ENCODE measurements at regions not wholly inside any gene's neighbourhood (a gene's known extent, or its start where the extent isn't known, plus 50 kb on each side); places are given as distances from the start of the nearest gene placed in this dataset.

DNA sequence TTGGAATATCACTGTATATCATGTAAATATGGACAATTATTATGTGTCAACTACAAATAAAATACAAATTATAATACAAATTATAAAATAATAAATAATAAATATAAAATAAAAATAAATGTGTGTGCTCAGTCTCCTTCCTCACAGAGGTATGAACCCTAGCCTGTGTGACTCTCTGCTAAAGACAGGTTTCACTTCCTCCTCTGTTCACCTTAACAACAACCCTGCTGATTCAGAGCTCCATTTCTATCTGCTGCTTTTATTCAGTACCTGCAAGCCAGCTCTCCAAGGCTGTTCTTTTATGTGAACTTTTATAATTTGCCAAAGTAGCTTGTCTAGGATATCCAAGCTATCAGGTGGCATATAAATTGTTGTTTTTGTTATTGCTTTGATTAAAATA, 610.7 kb upstream of the GRM7 start:
- H3K4me3 ChIP-seq (replicated peaks; ENCODE audit: low read depth, low read length) = no peak overlapping the region
- TF ChIP-seq, protein P1, sequence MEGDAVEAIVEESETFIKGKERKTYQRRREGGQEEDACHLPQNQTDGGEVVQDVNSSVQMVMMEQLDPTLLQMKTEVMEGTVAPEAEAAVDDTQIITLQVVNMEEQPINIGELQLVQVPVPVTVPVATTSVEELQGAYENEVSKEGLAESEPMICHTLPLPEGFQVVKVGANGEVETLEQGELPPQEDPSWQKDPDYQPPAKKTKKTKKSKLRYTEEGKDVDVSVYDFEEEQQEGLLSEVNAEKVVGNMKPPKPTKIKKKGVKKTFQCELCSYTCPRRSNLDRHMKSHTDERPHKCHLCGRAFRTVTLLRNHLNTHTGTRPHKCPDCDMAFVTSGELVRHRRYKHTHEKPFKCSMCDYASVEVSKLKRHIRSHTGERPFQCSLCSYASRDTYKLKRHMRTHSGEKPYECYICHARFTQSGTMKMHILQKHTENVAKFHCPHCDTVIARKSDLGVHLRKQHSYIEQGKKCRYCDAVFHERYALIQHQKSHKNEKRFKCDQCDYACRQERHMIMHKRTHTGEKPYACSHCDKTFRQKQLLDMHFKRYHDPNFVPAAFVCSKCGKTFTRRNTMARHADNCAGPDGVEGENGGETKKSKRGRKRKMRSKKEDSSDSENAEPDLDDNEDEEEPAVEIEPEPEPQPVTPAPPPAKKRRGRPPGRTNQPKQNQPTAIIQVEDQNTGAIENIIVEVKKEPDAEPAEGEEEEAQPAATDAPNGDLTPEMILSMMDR (IDR thresholded peaks at IDR 0.05; ENCODE audit: low read length, missing control alignments) = no peak
- DNase-seq (ENCODE audit: low read depth) = no peak

DNA sequence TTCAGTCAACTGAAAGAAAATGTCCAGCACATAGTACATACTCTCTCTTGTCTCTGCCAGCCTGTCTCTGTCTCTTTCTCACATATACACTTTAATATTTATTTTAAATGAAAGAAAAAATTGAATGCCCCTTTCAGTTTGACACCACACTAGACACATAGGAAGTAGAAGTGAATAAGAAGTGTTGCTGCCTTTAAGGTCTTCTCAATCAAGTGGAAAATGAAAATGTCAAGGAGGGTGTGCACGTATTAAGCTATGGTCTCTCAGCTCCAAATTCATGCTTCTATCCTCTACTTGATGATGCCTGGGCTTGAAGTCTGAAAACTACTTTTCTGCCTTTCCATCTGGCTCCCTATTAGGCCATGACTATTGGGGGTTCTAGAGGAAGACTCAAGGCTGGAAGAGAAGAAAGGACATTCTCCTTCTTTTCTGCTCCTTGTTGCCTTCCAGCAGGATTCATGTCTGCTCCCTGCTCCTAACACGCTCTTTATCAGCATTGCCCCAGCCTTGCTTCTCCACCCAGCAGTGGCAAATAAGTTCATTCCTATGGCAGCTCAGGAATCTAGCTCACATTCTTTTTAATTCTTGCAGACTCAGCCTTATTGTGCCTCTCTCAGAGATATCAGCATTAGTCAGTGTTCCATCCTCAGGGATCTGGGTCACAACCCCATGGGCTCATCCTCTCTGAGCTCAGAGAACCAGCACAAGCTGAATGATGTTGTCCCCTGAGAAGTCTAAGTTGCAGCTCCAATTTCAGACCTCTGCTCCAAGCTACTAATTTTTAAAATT, 609.1 kb upstream of the GRM7 start:
- no peak overlapping the region for H3K4me3 ChIP-seq (replicated peaks; ENCODE audit: low read depth, low read length)
- DNase-seq (ENCODE audit: low read depth) = no peak
- TF ChIP-seq, protein P1 (IDR thresholded peaks at IDR 0.05; ENCODE audit: low read length, missing control alignments) = no peak

DNA sequence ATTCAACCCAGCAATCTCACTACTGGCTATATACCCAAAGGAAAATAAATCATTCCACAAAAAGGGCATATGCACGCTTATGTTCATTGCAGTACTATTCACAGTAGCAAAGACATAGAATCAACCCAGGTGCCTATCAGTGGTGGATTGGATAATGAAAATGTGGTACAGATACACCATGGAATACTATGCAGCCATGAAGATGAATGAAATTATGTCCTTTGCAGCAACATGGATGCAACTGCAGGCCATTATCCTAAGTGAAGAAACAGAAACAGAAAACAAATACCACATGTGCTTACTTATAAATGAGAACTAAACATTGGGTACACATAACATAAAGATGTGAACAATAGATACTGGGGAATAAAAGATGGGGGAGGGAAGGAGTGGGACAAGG, 606.4 kb upstream of the GRM7 start:
- H3K4me3 ChIP-seq (replicated peaks; ENCODE audit: low read depth, low read length) = no peak overlapping the region
- DNase-seq (ENCODE audit: low read depth) = no peak
- TF ChIP-seq, protein P1 (IDR thresholded peaks at IDR 0.05; ENCODE audit: low read length, missing control alignments) = no peak

DNA sequence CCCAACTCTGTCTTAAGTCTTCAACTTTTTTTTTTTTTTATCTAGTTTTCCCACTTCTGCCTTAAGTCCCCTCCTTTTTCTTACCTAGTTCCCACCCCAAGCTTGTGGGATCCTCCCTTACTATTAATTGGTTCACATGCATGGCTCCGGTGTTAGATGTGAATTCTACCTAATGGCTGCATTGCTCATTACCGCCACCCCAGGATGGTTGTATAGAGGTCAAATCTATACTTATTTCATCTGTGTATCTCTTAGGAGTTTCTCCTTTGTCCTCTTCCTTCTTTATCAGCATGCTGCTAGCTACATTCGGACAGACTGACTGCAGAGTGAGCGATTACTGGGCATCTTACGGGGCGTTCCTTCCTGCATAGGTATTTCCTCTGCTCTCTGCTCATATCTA, 605.7 kb upstream of the GRM7 start:
- TF ChIP-seq, protein P1 (IDR thresholded peaks at IDR 0.05; ENCODE audit: low read length, missing control alignments) = no peak
- no peak for DNase-seq (ENCODE audit: low read depth)
- H3K4me3 ChIP-seq (replicated peaks; ENCODE audit: low read depth, low read length) = no peak overlapping the region

DNA sequence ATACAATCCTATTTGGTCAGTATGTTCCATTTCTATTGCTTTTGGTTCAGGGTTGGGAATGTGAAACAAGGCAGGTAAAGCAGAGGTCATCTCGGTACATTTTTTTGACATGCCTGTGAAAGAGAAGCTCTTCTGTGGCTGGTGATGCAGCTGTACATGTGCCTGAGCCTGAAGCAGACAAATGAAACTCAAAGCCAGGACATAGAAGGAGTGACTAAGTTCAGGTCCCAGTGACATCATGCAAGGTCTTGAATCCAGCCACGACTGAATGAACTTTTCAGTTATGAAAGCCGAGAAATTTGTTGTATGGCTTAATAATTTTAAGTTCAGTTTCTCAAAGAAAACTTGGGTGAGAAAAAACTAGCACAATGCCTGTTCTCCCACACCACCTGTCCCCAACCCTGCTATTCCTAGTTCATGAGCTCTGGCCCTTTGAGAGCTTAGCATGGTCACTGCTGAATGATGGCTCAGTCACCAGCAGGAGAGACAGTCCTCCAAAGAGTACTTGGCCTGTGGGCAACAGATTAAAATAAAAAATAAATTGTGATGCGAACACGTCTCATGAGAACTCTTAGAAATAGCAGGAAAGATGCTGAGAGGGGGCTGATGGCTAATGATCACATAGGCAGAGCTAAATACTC, 600.2 kb upstream of the GRM7 start:
- no peak for DNase-seq (ENCODE audit: low read depth)
- no peak overlapping the region for H3K4me3 ChIP-seq (replicated peaks; ENCODE audit: low read depth, low read length)
- TF ChIP-seq, protein P1 (IDR thresholded peaks at IDR 0.05; ENCODE audit: low read length, missing control alignments) = no peak

DNA sequence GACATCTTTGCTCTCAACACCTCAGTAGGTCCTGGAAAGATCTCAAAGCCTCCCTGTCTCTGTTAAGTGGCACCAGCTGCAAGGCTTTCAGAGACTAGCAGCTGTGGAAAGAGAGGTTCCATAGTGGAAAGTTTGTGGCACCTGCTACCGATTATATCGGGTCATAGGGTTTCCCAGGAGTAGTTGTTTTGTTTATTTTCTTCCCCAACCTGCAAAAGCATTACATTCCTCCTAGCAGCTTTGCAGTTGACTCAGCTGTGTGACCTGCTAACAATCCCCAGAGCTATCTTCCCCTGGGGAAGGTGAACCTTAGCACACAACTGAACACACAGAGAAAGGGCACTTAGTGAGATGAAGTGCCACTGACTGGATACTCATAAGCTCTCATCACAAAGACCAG, 598.9 kb upstream of the GRM7 start:
- TF ChIP-seq, protein P1 (IDR thresholded peaks at IDR 0.05; ENCODE audit: low read length, missing control alignments) = no peak
- H3K4me3 ChIP-seq (replicated peaks; ENCODE audit: low read depth, low read length) = no peak overlapping the region
- DNase-seq (ENCODE audit: low read depth) = no peak
